ENCODE measurements at regions not wholly inside any gene's neighbourhood (a gene's known extent, or its start where the extent isn't known, plus 50 kb on each side); places are given as distances from the start of the nearest gene placed in this dataset.

GRCh38 chr6:51398064-51398705, 579.5 kb downstream of the TFAP2B start:
- dilution Hi-C loops (cut with MboI; ENCODE audit: extremely low pct_ligation_motif_present, low sequenced_read_pairs), result no loop called here
- Histone ChIP-seq H4K20me1 (ENCODE audit: control insufficient read depth, extremely low read depth, insufficient read depth, low read length) (no peaks in the 10 kb centered on the region), H2AFZ (ENCODE audit: control insufficient read depth, low read length) (no peak overlapping the region), H3K9ac (ENCODE audit: control insufficient read depth, extremely low read depth, insufficient read depth, low read length) (no peak overlapping the region), H3K27me3 (ENCODE audit: control insufficient read depth, extremely low read depth, insufficient read depth, low read length) (no peaks in the 10 kb centered on the region), H3K9me1 (ENCODE audit: control insufficient read depth, extremely low read depth, insufficient read depth, low read length) (no peaks in the 10 kb centered on the region), H3K4me2 (ENCODE audit: control insufficient read depth, extremely low read depth, insufficient read depth, low read depth, low read length) (no peak overlapping the region), H3K79me2 (ENCODE audit: control insufficient read depth, insufficient read depth, low read length) (no peaks in the 10 kb centered on the region), H3K4me3 (ENCODE audit: control insufficient read depth in 2 of 3, extremely low read depth in 1 of 3, insufficient read depth in 2 of 3, low read depth in 1 of 3, low read length in 3 of 3) (no peak overlapping the region), H3K9me3 (ENCODE audit: control insufficient read depth, low read depth, low read length) (no peaks in the 10 kb centered on the region), H3K4me1 (ENCODE audit: control insufficient read depth, extremely low read depth, insufficient read depth, low read length) (no peaks in the 10 kb centered on the region), H3K36me3 (ENCODE audit: control insufficient read depth in 2 of 2, extremely low read depth in 1 of 2, insufficient read depth in 2 of 2, low read length in 2 of 2) (no peaks in the 10 kb centered on the region), H3K27ac (ENCODE audit: control insufficient read depth, insufficient read depth, low read length) (no peak overlapping the region)
- TF ChIP-seq, protein P1, sequence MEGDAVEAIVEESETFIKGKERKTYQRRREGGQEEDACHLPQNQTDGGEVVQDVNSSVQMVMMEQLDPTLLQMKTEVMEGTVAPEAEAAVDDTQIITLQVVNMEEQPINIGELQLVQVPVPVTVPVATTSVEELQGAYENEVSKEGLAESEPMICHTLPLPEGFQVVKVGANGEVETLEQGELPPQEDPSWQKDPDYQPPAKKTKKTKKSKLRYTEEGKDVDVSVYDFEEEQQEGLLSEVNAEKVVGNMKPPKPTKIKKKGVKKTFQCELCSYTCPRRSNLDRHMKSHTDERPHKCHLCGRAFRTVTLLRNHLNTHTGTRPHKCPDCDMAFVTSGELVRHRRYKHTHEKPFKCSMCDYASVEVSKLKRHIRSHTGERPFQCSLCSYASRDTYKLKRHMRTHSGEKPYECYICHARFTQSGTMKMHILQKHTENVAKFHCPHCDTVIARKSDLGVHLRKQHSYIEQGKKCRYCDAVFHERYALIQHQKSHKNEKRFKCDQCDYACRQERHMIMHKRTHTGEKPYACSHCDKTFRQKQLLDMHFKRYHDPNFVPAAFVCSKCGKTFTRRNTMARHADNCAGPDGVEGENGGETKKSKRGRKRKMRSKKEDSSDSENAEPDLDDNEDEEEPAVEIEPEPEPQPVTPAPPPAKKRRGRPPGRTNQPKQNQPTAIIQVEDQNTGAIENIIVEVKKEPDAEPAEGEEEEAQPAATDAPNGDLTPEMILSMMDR (optimal IDR thresholded peaks at IDR 0.05 in 1 of 3, IDR thresholded peaks at IDR 0.05 in 1 of 3, conservative IDR thresholded peaks at IDR 0.05 in 1 of 3; ENCODE audit: extremely low read depth in 1 of 3, insufficient read depth in 2 of 3, low read length in 3 of 3), result no peak
- no peak for TF ChIP-seq EZH2 (IDR thresholded peaks at IDR 0.05; ENCODE audit: low read length)
- DNase-seq (ENCODE audit: low read depth, low spot score) (no peak), FAIRE-seq (no peak)

DNA sequence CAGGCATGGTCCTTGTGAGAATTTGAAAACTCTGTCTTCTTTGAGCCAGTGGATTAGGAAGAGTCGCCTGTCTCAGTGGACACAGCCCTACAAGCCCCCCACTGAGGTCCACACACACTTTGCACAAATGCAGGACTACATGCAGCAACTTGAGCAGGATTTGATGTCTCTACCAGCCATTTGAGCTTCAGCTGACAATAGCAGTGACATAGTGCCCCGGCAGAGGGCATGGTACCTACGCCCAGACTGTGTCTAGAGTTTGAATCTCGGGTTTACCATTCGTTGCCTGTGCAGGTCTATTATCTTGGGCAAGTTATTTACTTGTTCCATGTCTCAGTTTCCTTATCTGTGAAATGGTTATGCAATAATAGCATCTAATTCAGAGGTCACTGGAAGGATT, 580.1 kb downstream of the TFAP2B start:
- no peak for DNase-seq (ENCODE audit: low read depth, low spot score)
- Histone ChIP-seq H3K36me3 (ENCODE audit: control insufficient read depth in 2 of 2, extremely low read depth in 1 of 2, insufficient read depth in 2 of 2, low read length in 2 of 2) (no peaks in the 10 kb centered on the region), H3K9me1 (ENCODE audit: control insufficient read depth, extremely low read depth, insufficient read depth, low read length) (no peaks in the 10 kb centered on the region), H4K20me1 (ENCODE audit: control insufficient read depth, extremely low read depth, insufficient read depth, low read length) (no peaks in the 10 kb centered on the region), H2AFZ (ENCODE audit: control insufficient read depth, low read length) (no peak overlapping the region), H3K27ac (ENCODE audit: control insufficient read depth, insufficient read depth, low read length) (no peak overlapping the region), H3K9me3 (ENCODE audit: control insufficient read depth, low read depth, low read length) (no peaks in the 10 kb centered on the region), H3K4me3 (ENCODE audit: control insufficient read depth in 2 of 3, extremely low read depth in 1 of 3, insufficient read depth in 2 of 3, low read depth in 1 of 3, low read length in 3 of 3) (no peak overlapping the region), H3K4me2 (ENCODE audit: control insufficient read depth, extremely low read depth, insufficient read depth, low read depth, low read length) (no peak overlapping the region), H3K27me3 (ENCODE audit: control insufficient read depth, extremely low read depth, insufficient read depth, low read length) (no peaks in the 10 kb centered on the region), H3K4me1 (ENCODE audit: control insufficient read depth, extremely low read depth, insufficient read depth, low read length) (no peaks in the 10 kb centered on the region), H3K9ac (ENCODE audit: control insufficient read depth, extremely low read depth, insufficient read depth, low read length) (no peak overlapping the region), H3K79me2 (ENCODE audit: control insufficient read depth, insufficient read depth, low read length) (no peaks in the 10 kb centered on the region)
- dilution Hi-C loops (cut with MboI; ENCODE audit: extremely low pct_ligation_motif_present, low sequenced_read_pairs), result no loop called here
- FAIRE-seq, result no peak
- no peak for TF ChIP-seq EZH2 (IDR thresholded peaks at IDR 0.05; ENCODE audit: low read length)
- TF ChIP-seq, protein P1 (optimal IDR thresholded peaks at IDR 0.05 in 1 of 3, IDR thresholded peaks at IDR 0.05 in 1 of 3, conservative IDR thresholded peaks at IDR 0.05 in 1 of 3; ENCODE audit: extremely low read depth in 1 of 3, insufficient read depth in 2 of 3, low read length in 3 of 3), result no peak

All from keratinocyte (primary cell).